Liver (tissue), 8 donors: ENCODE measurements at regions not wholly inside any gene's neighbourhood (a gene's known extent, or its start where the extent isn't known, plus 50 kb on each side); places are given as distances from the start of the nearest gene placed in this dataset.

Experiments
- DNase-seq: peaks from one replicate; pipeline ENCODE4 v3.0.0-alpha.2; 2017; ENCODE audit warnings: low spot score
- H3K27ac ChIP-seq, 2 donors: one replicate each; pipeline ENCODE4 v1.7.0; 2013; ENCODE audit warnings: inconsistent platforms in 2 of 2, low read length in 2 of 2, control low read depth in 1 of 2, low read depth in 1 of 2, mild to moderate bottlenecking in 1 of 2
- H3K27me3 ChIP-seq, 4 donors: one replicate each; pipeline versions ENCODE4 v1.6.1 to v1.7.0; 2013; ENCODE audit warnings: low read length in 3 of 4, inconsistent platforms in 1 of 4, mild to moderate bottlenecking in 1 of 4, moderate library complexity in 1 of 4; ENCODE audit not compliant: control insufficient read depth in 4 of 4, insufficient read depth in 4 of 4
- H3K36me3 ChIP-seq, 4 donors: one replicate each; pipeline versions ENCODE4 v1.6.1 to v1.7.0; 2013; ENCODE audit warnings: low read length in 3 of 4, mild to moderate bottlenecking in 3 of 4, low read depth in 1 of 4, moderate library complexity in 1 of 4; ENCODE audit not compliant: control insufficient read depth in 4 of 4, insufficient read depth in 3 of 4
- H3K4me1 ChIP-seq, 4 donors: one replicate each; pipeline versions ENCODE4 v1.6.1 to v1.7.0; 2013; ENCODE audit warnings: low read length in 3 of 4, mild to moderate bottlenecking in 3 of 4, moderate library complexity in 1 of 4; ENCODE audit not compliant: control insufficient read depth in 4 of 4, insufficient read depth in 4 of 4
- H3K4me3 ChIP-seq, 3 donors: one replicate each; pipeline versions ENCODE4 v1.6.1 to v1.7.0; 2013; ENCODE audit warnings: low read length in 3 of 3, control low read depth in 1 of 3, low read depth in 1 of 3, mild to moderate bottlenecking in 1 of 3
- H3K9ac ChIP-seq, 2 donors: one replicate each; pipeline ENCODE4 v1.7.0; 2013; ENCODE audit warnings: low read length in 2 of 2, mild to moderate bottlenecking in 2 of 2, moderate library complexity in 2 of 2, control low read depth in 1 of 2, low read depth in 1 of 2
- H3K9me3 ChIP-seq, 4 donors: one replicate each; pipeline versions ENCODE4 v1.6.1 to v1.7.0; 2013; ENCODE audit warnings: low read length in 3 of 4; ENCODE audit not compliant: control insufficient read depth in 4 of 4
- ATF3 ChIP-seq: IDR thresholded peaks from 2 replicates; pipeline ENCODE4 v1.6.1; 2016; ENCODE audit warnings: antibody characterized with exemption
- CTCF ChIP-seq: fragments of 150-350 bp; IDR thresholded peaks from 2 replicates; pipeline ENCODE4 v1.5.1; 2017; ENCODE audit warnings: improper control_type of control experiment, low read depth, low read length; ENCODE audit not compliant: missing input control
- EGR1 ChIP-seq, 2 donors: IDR thresholded peaks; 2 replicates each; pipeline ENCODE4 v1.6.1; 2016 to 2018; ENCODE audit warnings: antibody characterized with exemption in 2 of 2, low read depth in 2 of 2
- FOXA1 ChIP-seq: IDR thresholded peaks from 2 replicates; pipeline ENCODE4 v1.6.1; 2016; ENCODE audit warnings: antibody characterized with exemption
- GABPA ChIP-seq, 2 donors: IDR thresholded peaks in 1 of 2; conservative IDR thresholded peaks in 1 of 2; 2 replicates each; pipeline ENCODE4 v1.6.1; 2016; ENCODE audit warnings: antibody characterized with exemption in 2 of 2, mild to moderate bottlenecking in 1 of 2, moderate library complexity in 1 of 2
- HNF4A ChIP-seq, 2 donors: conservative IDR thresholded peaks; 2 replicates each; pipeline ENCODE4 v1.6.1; 2016; ENCODE audit warnings: antibody characterized with exemption in 2 of 2, mild to moderate bottlenecking in 2 of 2
- HNF4G ChIP-seq: IDR thresholded peaks from 2 replicates; pipeline ENCODE4 v1.6.1; 2016; ENCODE audit warnings: antibody characterized with exemption
- NR2F2 ChIP-seq: IDR thresholded peaks from 2 replicates; pipeline ENCODE4 v1.6.1; 2016; ENCODE audit warnings: antibody characterized with exemption
- RAD21 ChIP-seq, 2 donors: IDR thresholded peaks; 2 replicates each; pipeline ENCODE4 v1.6.1; 2016; ENCODE audit warnings: antibody characterized with exemption in 2 of 2, mild to moderate bottlenecking in 2 of 2
- REST ChIP-seq: IDR thresholded peaks from 2 replicates; pipeline ENCODE4 v1.6.1; 2016; ENCODE audit warnings: antibody characterized with exemption, mild to moderate bottlenecking
- SP1 ChIP-seq: IDR thresholded peaks from 2 replicates; pipeline ENCODE4 v1.6.1; 2018; ENCODE audit warnings: antibody characterized with exemption, mild to moderate bottlenecking
- TAF1 ChIP-seq: conservative IDR thresholded peaks from 2 replicates; pipeline ENCODE4 v1.6.1; 2016; ENCODE audit warnings: antibody characterized with exemption, mild to moderate bottlenecking
- YY1 ChIP-seq: IDR thresholded peaks from 2 replicates; pipeline ENCODE4 v1.6.1; 2016; ENCODE audit warnings: antibody characterized with exemption, mild to moderate bottlenecking
- ZBTB33 ChIP-seq: IDR thresholded peaks from 2 replicates; pipeline ENCODE4 v1.6.1; 2016; ENCODE audit warnings: antibody characterized with exemption
- WGBS: extraction: QIAGEN DNeasy Blood & Tissue Kit; methylation state at CpG from one replicate; pipeline ENCODE4 v1.1.7; 2013; 5-methylcytosine and 5-hydroxymethylcytosine counted together
- donor health status: healthy.
- donor health status: healthy.
- donor health status: healthy.
- donor health status: healthy.
- donor health status: healthy.

GRCh38 chr5:56480705-56481427 lies 247.7 kb upstream of the ANKRD55 start:
- no peaks in the 10 kb centered on the region for H3K27me3 ChIP-seq
- peak overlapping the region; percentile 44 to 89 (median 69) for H3K4me3 ChIP-seq
- H3K4me1 ChIP-seq: peaks cover 0 to 23% (median 13%) of the 10 kb centered on the region in 4 donors
- WGBS: 1% methylated on average over 62 of the region's 62 CpGs
- no peak for DNase-seq
- H3K36me3 ChIP-seq: no peaks in the 10 kb centered on the region
- H3K9me3 ChIP-seq: no peaks in the 10 kb centered on the region
- TF ChIP-seq ATF3 (no peak), RAD21 (IDR thresholded peaks at IDR 0.05) (peak in 1 of 2 donors; percentile 25), FOXA1 (no peak), GABPA (IDR thresholded peaks at IDR 0.05 in 1 of 2, conservative IDR thresholded peaks at IDR 0.05 in 1 of 2) (no peak), EGR1 (IDR thresholded peaks at IDR 0.05; ENCODE audit: low read depth in 2 of 2) (no peak), CTCF (no peak), NR2F2 (peak; percentile 29), ZBTB33 (no peak), HNF4A (conservative IDR thresholded peaks at IDR 0.05) (no peak), SP1 (no peak)
- H3K27ac ChIP-seq: peak overlapping the region; percentile 67 to 75
- H3K9ac ChIP-seq: peak overlapping the region; percentile 0 to 43

GRCh38 chr5:56480078-56480704 lies 247.1 kb upstream of the ANKRD55 start:
- no peak for TF ChIP-seq NR2F2
- no peak for TF ChIP-seq REST
- TF ChIP-seq EGR1 (IDR thresholded peaks at IDR 0.05; ENCODE audit: low read depth in 2 of 2): no peak
- TF ChIP-seq CTCF: no peak
- no peak for TF ChIP-seq GABPA (IDR thresholded peaks at IDR 0.05 in 1 of 2, conservative IDR thresholded peaks at IDR 0.05 in 1 of 2)
- TF ChIP-seq HNF4G: no peak
- no peak for TF ChIP-seq TAF1
- TF ChIP-seq YY1: no peak
- H3K27me3 ChIP-seq: no peaks in the 10 kb centered on the region
- peaks cover 0 to 23% (median 13%) of the 10 kb centered on the region in 4 donors for H3K4me1 ChIP-seq
- H3K27ac ChIP-seq: peak overlapping the region; percentile 67 to 75
- H3K9ac ChIP-seq: peak overlapping the region; percentile 32 to 43
- no peaks in the 10 kb centered on the region for H3K9me3 ChIP-seq
- no peaks in the 10 kb centered on the region for H3K36me3 ChIP-seq
- peak overlapping the region in 2 of 3 donors; percentile 34 to 69 for H3K4me3 ChIP-seq
- 34% methylated on average over 15 of the region's 15 CpGs for WGBS
- DNase-seq: no peak
